Mesenchymal stem cell (in vitro differentiated cells and primary cell): ENCODE measurements at regions not wholly inside any gene's neighbourhood (a gene's known extent, or its start where the extent isn't known, plus 50 kb on each side); places are given as distances from the start of the nearest gene placed in this dataset.
A peak's percentile ranks its signal among the peaks of the same experiment; 100 is the strongest.

Experiments
- DNase-seq: peaks from one replicate; pipeline ENCODE4 v3.0.0-alpha.2; 2013
- H2AFZ ChIP-seq: one replicate; pipeline ENCODE4 v1.6.1; 2013; ENCODE audit warnings: low read depth, mild to moderate bottlenecking, control low read depth, inconsistent platforms, low read length, moderate library complexity
- H2AK5ac ChIP-seq: 2 replicates; pipeline ENCODE4 v1.6.1; 2013; ENCODE audit warnings: low read length, moderate library complexity, mild to moderate bottlenecking, inconsistent platforms; ENCODE audit not compliant: severe bottlenecking
- H2BK120ac ChIP-seq: one replicate; pipeline ENCODE4 v1.6.1; 2013; ENCODE audit warnings: low read depth, mild to moderate bottlenecking, inconsistent platforms, low read length, moderate library complexity
- H2BK12ac ChIP-seq, 2 experiments: one replicate each; pipeline ENCODE4 v1.6.1; 2013; ENCODE audit warnings: inconsistent platforms in 2 of 2, low read length in 2 of 2, mild to moderate bottlenecking in 2 of 2, moderate library complexity in 2 of 2, control low read depth in 1 of 2
- H2BK15ac ChIP-seq: one replicate; pipeline ENCODE4 v1.6.1; 2013; ENCODE audit warnings: mild to moderate bottlenecking, low read depth, inconsistent platforms; ENCODE audit not compliant: poor library complexity, severe bottlenecking
- H2BK5ac ChIP-seq: 2 replicates; pipeline ENCODE4 v1.6.1; 2013; ENCODE audit warnings: low read depth, mild to moderate bottlenecking, low read length, control low read depth, inconsistent platforms; ENCODE audit not compliant: poor library complexity, severe bottlenecking
- H3K14ac ChIP-seq, 2 experiments: one replicate each; pipeline ENCODE4 v1.6.1; 2013; ENCODE audit warnings: inconsistent platforms in 2 of 2, low read length in 2 of 2, control low read depth in 1 of 2, mild to moderate bottlenecking in 1 of 2, moderate library complexity in 1 of 2
- H3K18ac ChIP-seq, 2 experiments: one replicate each; pipeline ENCODE4 v1.6.1; 2013; ENCODE audit warnings: inconsistent platforms in 2 of 2, low read length in 2 of 2, control low read depth in 1 of 2, low read depth in 1 of 2, mild to moderate bottlenecking in 1 of 2
- H3K23ac ChIP-seq, 2 experiments: one replicate each; pipeline ENCODE4 v1.6.1; 2013; ENCODE audit warnings: inconsistent platforms in 2 of 2, low read length in 2 of 2, mild to moderate bottlenecking in 2 of 2, moderate library complexity in 2 of 2, control low read depth in 1 of 2
- H3K27ac ChIP-seq: 2 replicates; pipeline ENCODE4 v1.5.1; 2013; ENCODE audit warnings: mild to moderate bottlenecking, moderate library complexity, low read length, control low read depth, inconsistent platforms; ENCODE audit not compliant: poor library complexity, severe bottlenecking
- H3K27me3 ChIP-seq, 2 experiments: 2 replicates each; pipeline versions ENCODE4 v1.6.1 to v1.7.0; 2013; ENCODE audit warnings: low read length in 2 of 2, mild to moderate bottlenecking in 2 of 2, moderate library complexity in 2 of 2, control low read depth in 1 of 2, inconsistent platforms in 1 of 2; ENCODE audit not compliant: control insufficient read depth in 1 of 2, insufficient read depth in 1 of 2
- H3K36me3 ChIP-seq, 2 experiments: 2 replicates each; pipeline versions ENCODE4 v1.6.1 to v1.7.0; 2013; ENCODE audit warnings: low read length in 2 of 2, control low read depth in 1 of 2, inconsistent platforms in 1 of 2, low read depth in 1 of 2, mild to moderate bottlenecking in 1 of 2; ENCODE audit not compliant: insufficient read depth in 2 of 2, control insufficient read depth in 1 of 2
- H3K4ac ChIP-seq, 2 experiments: one replicate each; pipeline ENCODE4 v1.6.1; 2013; ENCODE audit warnings: inconsistent platforms in 2 of 2, low read length in 2 of 2, mild to moderate bottlenecking in 2 of 2, moderate library complexity in 2 of 2, control low read depth in 1 of 2, low read depth in 1 of 2
- H3K4me1 ChIP-seq: 2 replicates; pipeline ENCODE4 v1.6.1; 2013; ENCODE audit warnings: low read depth, low read length, control low read depth; ENCODE audit not compliant: control insufficient read depth, insufficient read depth
- H3K4me2 ChIP-seq: 2 replicates; pipeline ENCODE4 v1.6.1; 2013; ENCODE audit warnings: low read length, mild to moderate bottlenecking, inconsistent platforms; ENCODE audit not compliant: poor library complexity, severe bottlenecking
- H3K4me3 ChIP-seq, 2 experiments: 2 replicates each; pipeline versions ENCODE4 v1.5.1 to v1.7.0; 2013; ENCODE audit warnings: low read length in 2 of 2, mild to moderate bottlenecking in 2 of 2, control low read depth in 1 of 2, low read depth in 1 of 2; ENCODE audit not compliant: insufficient read depth in 1 of 2
- H3K79me1 ChIP-seq: replicated peaks from 2 replicates; pipeline ENCODE4 v1.6.1; 2013; ENCODE audit warnings: mild to moderate bottlenecking, control low read depth, low read length, inconsistent platforms; ENCODE audit not compliant: poor library complexity, severe bottlenecking
- H3K9ac ChIP-seq: 2 replicates; pipeline ENCODE4 v1.7.0; 2013; ENCODE audit warnings: mild to moderate bottlenecking, low read length, moderate library complexity
- H3K9me3 ChIP-seq: 2 replicates; pipeline ENCODE4 v1.7.0; 2013; ENCODE audit warnings: mild to moderate bottlenecking, low read length; ENCODE audit not compliant: control insufficient read depth
- H4K8ac ChIP-seq: one replicate; pipeline ENCODE4 v1.6.1; 2013; ENCODE audit warnings: inconsistent platforms, mild to moderate bottlenecking, low read length, moderate library complexity
- H4K91ac ChIP-seq: one replicate; pipeline ENCODE4 v1.6.1; 2013; ENCODE audit warnings: mild to moderate bottlenecking, low read length, inconsistent platforms
- WGBS: methylation state at CpG from one replicate; pipeline ENCODE4 v1.1.7; 2013; ENCODE audit warnings: mixed read lengths; 5-methylcytosine and 5-hydroxymethylcytosine counted together

DNA sequence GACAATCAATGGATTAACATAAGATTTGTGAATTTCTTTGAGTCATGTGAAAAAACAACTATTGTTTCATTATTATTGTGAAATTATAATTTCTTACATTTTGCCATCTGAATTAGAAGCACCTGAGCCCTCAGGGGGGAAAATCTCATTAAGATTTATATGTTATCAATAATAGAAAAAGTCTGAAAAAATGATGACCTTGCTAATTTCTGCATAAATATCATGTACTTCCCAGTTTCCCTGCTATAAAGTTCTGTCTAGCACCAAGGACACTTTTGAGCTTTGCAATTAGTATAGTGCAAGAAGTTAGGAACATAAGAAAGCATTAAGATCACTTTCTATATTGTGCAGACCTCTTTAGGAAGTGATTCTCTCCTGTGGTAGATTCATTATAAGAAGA is 488.3 kb upstream of the TUSC1 start:
- Histone ChIP-seq H3K27me3 (no peaks in the 10 kb centered on the region), H2BK12ac (no peak overlapping the region), H3K18ac (no peak overlapping the region), H2BK15ac (no peak overlapping the region), H3K27ac (no peak overlapping the region), H3K4ac (no peak overlapping the region), H3K4me1 (no peaks in the 10 kb centered on the region), H4K91ac (no peak overlapping the region), H3K79me1 (no peaks in the 10 kb centered on the region), H3K23ac (no peak overlapping the region), H3K14ac (no peak overlapping the region), H2BK5ac (no peak overlapping the region), H2AK5ac (no peak overlapping the region), H3K9me3 (no peaks in the 10 kb centered on the region), H3K4me2 (no peak overlapping the region), H4K8ac (no peak overlapping the region), H3K9ac (no peak overlapping the region), H3K4me3 (no peak overlapping the region), H3K36me3 (no peaks in the 10 kb centered on the region), H2AFZ (no peak overlapping the region), H2BK120ac (no peak overlapping the region)
- no peak for DNase-seq

DNA sequence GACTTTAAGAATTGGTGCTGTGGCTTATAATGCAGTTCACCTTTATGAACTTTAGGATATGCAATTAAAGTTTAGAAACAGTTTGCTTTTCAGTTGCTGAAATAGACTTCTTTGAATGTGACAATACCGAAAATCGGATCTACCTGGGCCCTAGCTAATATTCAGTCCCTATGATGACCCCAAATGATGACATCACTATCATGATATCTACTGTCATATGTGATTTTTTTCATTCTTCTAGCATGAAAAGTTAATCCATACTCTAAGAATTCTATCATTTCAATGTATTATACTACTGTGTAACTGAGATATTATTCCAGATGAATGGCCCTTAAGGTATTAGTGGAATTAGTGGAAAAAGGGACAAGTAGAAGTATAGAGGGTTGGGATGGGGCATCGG is 487.2 kb upstream of the TUSC1 start:
- Histone ChIP-seq H2BK120ac (no peak overlapping the region), H2AK5ac (peak overlapping the region; percentile 27), H3K36me3 (no peaks in the 10 kb centered on the region), H3K79me1 (no peaks in the 10 kb centered on the region), H3K9me3 (no peaks in the 10 kb centered on the region), H4K8ac (no peak overlapping the region), H3K27ac (no peak overlapping the region), H2BK5ac (no peak overlapping the region), H3K18ac (no peak overlapping the region), H3K14ac (no peak overlapping the region), H3K4me1 (no peaks in the 10 kb centered on the region), H3K27me3 (no peaks in the 10 kb centered on the region), H3K4me3 (no peak overlapping the region), H3K9ac (no peak overlapping the region), H3K4me2 (no peak overlapping the region), H2BK15ac (no peak overlapping the region), H3K4ac (no peak overlapping the region), H3K23ac (no peak overlapping the region), H2AFZ (no peak overlapping the region), H4K91ac (no peak overlapping the region), H2BK12ac (no peak overlapping the region)
- DNase-seq, result no peak
- WGBS, result no CpG with 5 or more reads among the region's 3 CpGs

DNA sequence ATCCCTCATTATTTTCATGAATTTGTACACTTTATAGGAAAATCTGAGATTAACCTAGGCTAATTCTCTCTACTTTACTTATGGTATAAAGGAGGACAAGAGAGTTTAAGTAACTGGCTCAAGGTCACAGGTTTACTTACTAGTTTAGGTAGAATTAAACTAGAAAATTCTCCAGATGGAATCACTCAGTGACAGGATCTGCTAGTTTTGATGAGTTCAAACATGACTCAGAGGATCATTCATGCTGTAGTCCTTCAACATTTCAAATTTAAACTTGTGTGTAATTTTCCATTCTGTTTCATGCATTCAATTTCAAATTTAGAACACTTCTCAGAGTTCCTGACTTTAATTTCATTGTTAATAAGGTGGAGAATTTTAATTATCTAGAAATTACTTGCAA is 485.7 kb upstream of the TUSC1 start:
- Histone ChIP-seq H2BK15ac (no peak overlapping the region), H2AFZ (no peak overlapping the region), H3K4me1 (no peaks in the 10 kb centered on the region), H3K27ac (no peak overlapping the region), H2AK5ac (no peak overlapping the region), H2BK5ac (no peak overlapping the region), H4K8ac (no peak overlapping the region), H3K9me3 (no peaks in the 10 kb centered on the region), H3K27me3 (no peaks in the 10 kb centered on the region), H3K79me1 (no peaks in the 10 kb centered on the region), H4K91ac (no peak overlapping the region), H3K18ac (no peak overlapping the region), H3K36me3 (no peaks in the 10 kb centered on the region), H3K9ac (peak overlapping the region; percentile 50), H3K4me3 (no peak overlapping the region), H3K23ac (no peak overlapping the region), H2BK120ac (no peak overlapping the region), H2BK12ac (no peak overlapping the region), H3K4ac (no peak overlapping the region), H3K4me2 (no peak overlapping the region), H3K14ac (no peak overlapping the region)
- peak; percentile 63 for DNase-seq

DNA sequence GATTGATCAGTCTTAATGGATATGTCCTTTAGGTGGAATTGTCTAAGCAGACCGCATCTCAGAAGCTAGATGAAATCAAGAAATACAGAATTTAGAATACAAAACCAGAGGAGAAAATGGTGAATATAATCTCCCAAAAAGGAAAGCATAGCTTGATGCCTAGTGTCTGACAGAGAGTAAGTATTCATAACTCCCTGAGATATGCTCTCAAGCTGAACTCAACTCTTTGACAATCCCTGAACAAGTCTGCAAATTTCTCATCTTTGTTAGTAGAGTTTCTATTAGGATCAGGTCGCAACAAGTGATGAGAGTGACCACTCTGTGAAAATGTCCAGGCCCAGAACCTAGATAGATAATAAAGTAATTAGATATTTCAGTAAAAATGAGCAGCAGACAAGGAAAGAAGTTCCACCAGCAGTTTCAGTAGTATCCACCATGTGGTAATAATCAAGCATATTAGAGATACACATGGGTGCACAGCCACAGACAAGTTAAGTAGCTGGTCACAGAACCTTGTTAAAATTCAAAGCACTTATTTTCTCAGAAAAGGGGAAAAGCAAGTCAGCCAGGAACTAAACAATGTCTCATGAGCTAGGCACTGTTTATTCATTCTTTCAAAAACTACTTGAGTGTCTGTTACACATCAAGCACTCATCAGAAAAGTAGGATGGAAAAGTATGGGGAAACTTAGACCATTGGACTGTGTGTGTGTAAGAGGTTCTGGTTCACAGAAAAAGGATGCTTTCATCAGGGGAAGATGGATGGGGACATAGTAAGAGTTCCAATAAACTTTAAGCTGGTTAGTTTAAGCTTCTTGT is 481.5 kb upstream of the TUSC1 start:
- Histone ChIP-seq H3K27ac (no peak overlapping the region), H2BK12ac (no peak overlapping the region), H3K4me1 (no peaks in the 10 kb centered on the region), H3K4me2 (no peak overlapping the region), H3K4me3 (no peak overlapping the region), H2BK15ac (no peak overlapping the region), H4K91ac (no peak overlapping the region), H3K9ac (peak overlapping the region; percentile 6), H3K4ac (no peak overlapping the region), H2BK5ac (no peak overlapping the region), H3K79me1 (no peaks in the 10 kb centered on the region), H3K36me3 (no peaks in the 10 kb centered on the region), H2AK5ac (no peak overlapping the region), H4K8ac (no peak overlapping the region), H3K27me3 (no peaks in the 10 kb centered on the region), H2AFZ (no peak overlapping the region), H2BK120ac (no peak overlapping the region), H3K9me3 (no peaks in the 10 kb centered on the region), H3K18ac (no peak overlapping the region), H3K14ac (no peak overlapping the region), H3K23ac (no peak overlapping the region)
- WGBS, result no CpG with 5 or more reads among the region's 2 CpGs
- peak; percentile 82 for DNase-seq
